Activated naive CD4-positive, alpha-beta T cell treated with anti-CD3 and anti-CD28 coated beads, Interleukin-2, amount 50 U/mL, for 72 hours (primary cell): ENCODE measurements at regions not wholly inside any gene's neighbourhood (a gene's known extent, or its start where the extent isn't known, plus 50 kb on each side); places are given as distances from the start of the nearest gene placed in this dataset.
"Not testable (repeated sequence)": the region's sequence is repeated elsewhere in the genome, so short reads cannot be mapped to it uniquely, and the experiment has no call there.

Experiments
- ATAC-seq, 2 donors: fragments of 150-1000 bp; cut with Tn5 transposase; 2 replicates each; pipeline ENCODE4 v1.10.0; 2021; ENCODE audit warnings: mild to moderate bottlenecking in 2 of 2, moderate library complexity in 2 of 2
- DNase-seq, 2 donors: peaks; one replicate each; pipeline ENCODE4 v3.0.0; 2021 to 2022; ENCODE audit warnings: low spot score in 2 of 2
- H3K27ac Mint-ChIP-seq, 2 donors: one replicate each; pipeline ENCODE4 v1.8.0; 2022; ENCODE audit warnings: mild to moderate bottlenecking in 2 of 2, mixed read lengths in 2 of 2
- H3K36me3 Mint-ChIP-seq, 2 donors: one replicate each; pipeline ENCODE4 v1.8.0; 2022; ENCODE audit warnings: mixed read lengths in 2 of 2
- H3K9me3 Mint-ChIP-seq, 2 donors: one replicate each; pipeline ENCODE4 v1.8.0; 2022; ENCODE audit warnings: mixed read lengths in 2 of 2

- no peaks in the 10 kb centered on the region for H3K36me3 Mint-ChIP-seq
- DNase-seq (no peak), ATAC-seq (no peak)
- peaks cover 4 to 9% of the 10 kb centered on the region in 2 donors for H3K9me3 Mint-ChIP-seq
- H3K27ac Mint-ChIP-seq: no peak overlapping the region
Measured at GRCh38 chr7:9407816-9408215, 974.4 kb downstream of the NXPH1 start.

GRCh38 chr7:9453521-9453920, 1020.1 kb downstream of the NXPH1 start:
- ATAC-seq (no peak), DNase-seq (no peak)
- peaks cover 12 to 13% of the 10 kb centered on the region in 2 donors for H3K9me3 Mint-ChIP-seq
- H3K36me3 Mint-ChIP-seq: no peaks in the 10 kb centered on the region
- no peak overlapping the region for H3K27ac Mint-ChIP-seq

GRCh38 chr7:9488555-9488954, 1055.1 kb downstream of the NXPH1 start:
- ATAC-seq: no peak
- no peak for DNase-seq
- peaks cover 0 to 4% of the 10 kb centered on the region in 2 donors for H3K36me3 Mint-ChIP-seq
- H3K9me3 Mint-ChIP-seq: peaks cover 20 to 25% of the 10 kb centered on the region in 2 donors
- H3K27ac Mint-ChIP-seq: no peak overlapping the region

- DNase-seq: no peak
- ATAC-seq: no peak
- Mint-ChIP-seq H3K27ac (no peak overlapping the region), H3K9me3 (peaks cover 5 to 9% of the 10 kb centered on the region in 2 donors), H3K36me3 (no peaks in the 10 kb centered on the region)
Measured at GRCh38 chr7:9498303-9498702, 1064.9 kb downstream of the NXPH1 start.

- no peaks in the 10 kb centered on the region for H3K36me3 Mint-ChIP-seq
- DNase-seq: no peak
- no peak overlapping the region for H3K27ac Mint-ChIP-seq
- H3K9me3 Mint-ChIP-seq: peaks cover 5 to 9% of the 10 kb centered on the region in 2 donors
- no peak for ATAC-seq
Measured at GRCh38 chr7:9502269-9502668, 1068.9 kb downstream of the NXPH1 start.

- H3K27ac Mint-ChIP-seq: no peak overlapping the region
- ATAC-seq: no peak
Measured at GRCh38 chr7:9504678-9505077, 1071.3 kb downstream of the NXPH1 start.

GRCh38 chr7:9505516-9505915, 1072.1 kb downstream of the NXPH1 start:
- no peak for DNase-seq
- H3K27ac Mint-ChIP-seq: no peak overlapping the region
- ATAC-seq: no peak
- no peaks in the 10 kb centered on the region for H3K36me3 Mint-ChIP-seq
- H3K9me3 Mint-ChIP-seq: peaks cover 3 to 5% of the 10 kb centered on the region in 2 donors

More at GRCh38 chr7:9504678-9505077, 1071.3 kb downstream of the NXPH1 start:
- no peaks in the 10 kb centered on the region for H3K36me3 Mint-ChIP-seq
- DNase-seq: no peak
- H3K9me3 Mint-ChIP-seq: peaks cover 5 to 6% of the 10 kb centered on the region in 2 donors

GRCh38 chr7:9507290-9507689, 1073.9 kb downstream of the NXPH1 start:
- no peak overlapping the region for H3K27ac Mint-ChIP-seq
- H3K9me3 Mint-ChIP-seq: peaks cover 0 to 5% of the 10 kb centered on the region in 2 donors

GRCh38 chr7:9516662-9517061, 1083.3 kb downstream of the NXPH1 start:
- Mint-ChIP-seq H3K36me3 (no peaks in the 10 kb centered on the region), H3K27ac (no peak overlapping the region), H3K9me3 (peaks cover 6 to 28% of the 10 kb centered on the region in 2 donors)
- no peak for DNase-seq
- no peak for ATAC-seq

More at GRCh38 chr7:9507290-9507689, 1073.9 kb downstream of the NXPH1 start:
- H3K36me3 Mint-ChIP-seq: no peaks in the 10 kb centered on the region
- DNase-seq (no peak), ATAC-seq (no peak)

GRCh38 chr7:9523579-9523978, 1090.2 kb downstream of the NXPH1 start:
- Mint-ChIP-seq H3K27ac (no peak overlapping the region), H3K36me3 (no peaks in the 10 kb centered on the region), H3K9me3 (peaks cover 0 to 10% of the 10 kb centered on the region in 2 donors)
- DNase-seq: no peak
- ATAC-seq: no peak

- not testable (repeated sequence) for H3K27ac Mint-ChIP-seq, DNase-seq, H3K36me3 Mint-ChIP-seq, ATAC-seq
- H3K9me3 Mint-ChIP-seq: peaks cover 8 to 12% of the 10 kb centered on the region in 2 donors
Measured at GRCh38 chr7:9552431-9552830, 1119.0 kb downstream of the NXPH1 start.

- DNase-seq (no peak), ATAC-seq (no peak)
- H3K36me3 Mint-ChIP-seq: no peaks in the 10 kb centered on the region
- peaks cover 8% of the 10 kb centered on the region in 2 donors for H3K9me3 Mint-ChIP-seq
- H3K27ac Mint-ChIP-seq: no peak overlapping the region
Measured at GRCh38 chr7:9557853-9558252, 1124.4 kb downstream of the NXPH1 start.

GRCh38 chr7:9575716-9576115, 1142.3 kb downstream of the NXPH1 start:
- no peak for DNase-seq
- H3K27ac Mint-ChIP-seq: no peak overlapping the region
- ATAC-seq: no peak
- no peaks in the 10 kb centered on the region for H3K36me3 Mint-ChIP-seq
- H3K9me3 Mint-ChIP-seq: peaks cover 0 to 11% of the 10 kb centered on the region in 2 donors

- Mint-ChIP-seq H3K27ac (no peak overlapping the region), H3K36me3 (no peaks in the 10 kb centered on the region), H3K9me3 (peaks cover 5% of the 10 kb centered on the region in 2 donors)
- ATAC-seq (no peak), DNase-seq (no peak)
Measured at GRCh38 chr7:9582824-9583223, 1149.4 kb downstream of the NXPH1 start.

GRCh38 chr7:9598411-9598810, 1165.0 kb downstream of the NXPH1 start:
- peaks cover 10 to 12% of the 10 kb centered on the region in 2 donors for H3K9me3 Mint-ChIP-seq
- H3K27ac Mint-ChIP-seq: no peak overlapping the region
- H3K36me3 Mint-ChIP-seq: no peaks in the 10 kb centered on the region
- ATAC-seq: no peak
- DNase-seq: no peak

GRCh38 chr7:9600974-9601373, 1167.6 kb downstream of the NXPH1 start:
- DNase-seq (no peak), ATAC-seq (no peak)
- Mint-ChIP-seq H3K27ac (no peak overlapping the region), H3K36me3 (no peaks in the 10 kb centered on the region), H3K9me3 (peaks cover 7 to 10% of the 10 kb centered on the region in 2 donors)

GRCh38 chr7:9603291-9603690, 1169.9 kb downstream of the NXPH1 start:
- H3K9me3 Mint-ChIP-seq: peaks cover 5 to 11% of the 10 kb centered on the region in 2 donors
- DNase-seq: no peak
- no peak for ATAC-seq
- H3K27ac Mint-ChIP-seq: no peak overlapping the region
- no peaks in the 10 kb centered on the region for H3K36me3 Mint-ChIP-seq

GRCh38 chr7:9608560-9608959, 1175.2 kb downstream of the NXPH1 start:
- Mint-ChIP-seq H3K27ac (no peak overlapping the region), H3K9me3 (peaks cover 0 to 17% of the 10 kb centered on the region in 2 donors), H3K36me3 (no peaks in the 10 kb centered on the region)
- DNase-seq (no peak), ATAC-seq (no peak)

- H3K9me3 Mint-ChIP-seq: peaks cover 10 to 21% of the 10 kb centered on the region in 2 donors
- not testable (repeated sequence) for H3K36me3 Mint-ChIP-seq, H3K27ac Mint-ChIP-seq, ATAC-seq, DNase-seq
Measured at GRCh38 chr7:9620899-9621298, 1187.5 kb downstream of the NXPH1 start.
